ENCODE measurements at regions not wholly inside any gene's neighbourhood (a gene's known extent, or its start where the extent isn't known, plus 50 kb on each side); places are given as distances from the start of the nearest gene placed in this dataset.

GRCh38 chr4:141346144-141346543 lies 125.4 kb downstream of the ZNF330 start:
- no peak for TF ChIP-seq ZNF274 (IDR thresholded peaks at IDR 0.05; ENCODE audit: low read depth, low read length)
- TF ChIP-seq YY1 (IDR thresholded peaks at IDR 0.05; ENCODE audit: insufficient read depth, insufficient read length): no peak

All from NT2/D1 (cell line).